GM18520 (cell line): ENCODE measurements at regions not wholly inside any gene's neighbourhood (a gene's known extent, or its start where the extent isn't known, plus 50 kb on each side); places are given as distances from the start of the nearest gene placed in this dataset.
"Not testable (repeated sequence)": the region's sequence is repeated elsewhere in the genome, so short reads cannot be mapped to it uniquely, and the experiment has no call there.

Source experiments
- ATAC-seq: cut with Tn5 transposase; IDR thresholded peaks from one replicate; pipeline ENCODE4 v1.9.1; 2021; ENCODE audit not compliant: unreplicated experiment

DNA sequence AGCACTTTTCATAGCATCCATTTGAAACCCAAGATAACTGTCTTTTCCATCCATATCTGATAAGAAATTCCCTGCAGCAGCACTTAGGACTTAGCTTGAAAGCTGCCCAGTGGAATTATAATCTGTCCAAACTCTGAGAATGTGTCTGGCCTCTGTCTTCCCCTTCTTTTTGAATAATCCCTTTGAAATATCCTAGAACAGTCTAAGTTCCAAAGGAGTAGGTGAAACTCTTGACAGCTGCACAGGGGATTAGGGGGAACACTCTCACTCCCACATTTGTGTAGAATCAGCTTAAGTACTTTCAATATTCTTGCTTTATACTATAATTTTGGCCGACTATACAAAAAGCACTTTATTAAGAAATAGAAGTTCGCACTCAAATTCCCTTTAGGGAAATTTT lies 157.7 kb downstream of the PAPSS1 start:
- ATAC-seq = no peak

DNA sequence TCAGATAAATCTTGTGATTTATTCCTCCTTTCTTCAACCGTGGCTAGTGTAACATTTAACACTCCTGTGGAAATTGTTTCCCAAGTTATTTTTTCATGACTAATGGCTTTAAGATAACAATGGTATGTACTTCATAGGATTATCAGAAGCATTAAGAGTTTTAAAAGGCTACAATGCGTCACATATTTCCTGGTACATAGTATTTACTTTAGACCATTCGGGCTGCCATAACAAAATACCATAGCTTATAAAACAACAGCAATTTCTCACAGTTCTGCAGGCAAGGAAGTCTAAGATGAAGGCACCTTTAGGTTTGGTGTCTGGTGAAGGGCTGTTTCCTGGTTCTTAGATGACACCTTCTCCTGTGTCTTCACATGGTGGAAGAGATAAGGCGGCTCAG lies 158.6 kb downstream of the PAPSS1 start:
- ATAC-seq = no peak

GRCh38 chr4:107559653-107560052 lies 160.4 kb downstream of the PAPSS1 start:
- ATAC-seq = no peak

- ATAC-seq = no peak
Measured at GRCh38 chr4:107552306-107552705, 167.7 kb downstream of the PAPSS1 start.

GRCh38 chr4:107548211-107548905 lies 171.7 kb downstream of the PAPSS1 start:
- ATAC-seq = no peak

DNA sequence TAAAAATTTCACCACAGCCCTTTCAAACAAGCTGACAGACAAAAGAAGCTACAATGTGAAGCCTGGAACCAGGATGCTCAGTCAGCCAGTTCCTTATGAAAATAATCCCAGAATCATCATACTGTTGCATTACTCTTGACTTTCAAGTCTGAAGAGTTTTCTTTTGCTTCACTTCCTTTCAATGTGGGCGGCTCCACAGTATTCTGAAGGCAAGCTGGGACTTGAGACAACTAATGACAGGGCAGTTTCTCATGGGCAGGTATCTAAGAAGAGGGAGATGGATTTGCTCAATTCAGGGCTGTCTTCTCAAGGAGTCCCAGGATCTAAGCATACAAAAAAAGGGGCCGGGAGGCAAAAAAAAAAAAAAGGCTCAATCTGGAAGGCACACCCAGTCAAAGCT lies 173.4 kb downstream of the PAPSS1 start:
- no peak for ATAC-seq

DNA sequence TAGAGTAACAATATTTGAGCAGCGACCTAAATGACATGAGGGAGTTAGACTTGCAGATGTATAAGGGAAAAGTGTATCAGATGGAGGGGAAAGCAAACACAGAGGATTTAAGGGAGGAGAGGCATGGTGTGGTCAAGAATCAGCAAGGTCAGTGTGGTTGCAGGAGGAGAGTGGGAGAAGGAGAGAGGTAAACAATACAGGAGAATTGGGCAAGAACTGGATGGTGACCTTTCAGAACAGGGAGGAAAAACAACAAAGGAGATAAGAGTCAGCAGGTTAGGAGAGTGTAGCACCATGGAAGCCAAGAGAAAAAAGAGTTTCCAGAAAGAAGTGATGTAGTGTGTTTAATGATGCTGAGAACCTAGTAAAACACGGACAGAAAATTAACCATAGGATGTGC lies 178.5 kb downstream of the PAPSS1 start:
- no peak for ATAC-seq

DNA sequence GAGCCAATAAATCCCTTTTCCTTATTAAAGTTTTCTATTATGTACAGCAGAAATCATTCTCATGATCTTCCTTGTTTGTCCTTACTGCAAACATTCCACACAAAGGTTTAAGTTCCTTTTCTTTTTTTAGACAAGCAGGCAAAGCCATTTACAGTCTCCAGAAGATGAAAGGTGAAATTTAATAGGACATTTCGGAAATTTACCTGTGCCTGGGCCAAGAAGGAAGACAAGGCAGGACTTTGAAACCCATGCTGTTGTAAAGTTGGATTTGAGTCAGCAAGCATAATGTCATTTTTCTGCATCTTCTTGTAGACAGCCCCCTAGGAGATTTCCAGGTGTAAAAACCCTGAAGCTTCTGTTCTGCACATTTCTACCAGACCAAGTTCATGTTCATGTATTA lies 188.1 kb downstream of the PAPSS1 start:
- no peak for ATAC-seq

DNA sequence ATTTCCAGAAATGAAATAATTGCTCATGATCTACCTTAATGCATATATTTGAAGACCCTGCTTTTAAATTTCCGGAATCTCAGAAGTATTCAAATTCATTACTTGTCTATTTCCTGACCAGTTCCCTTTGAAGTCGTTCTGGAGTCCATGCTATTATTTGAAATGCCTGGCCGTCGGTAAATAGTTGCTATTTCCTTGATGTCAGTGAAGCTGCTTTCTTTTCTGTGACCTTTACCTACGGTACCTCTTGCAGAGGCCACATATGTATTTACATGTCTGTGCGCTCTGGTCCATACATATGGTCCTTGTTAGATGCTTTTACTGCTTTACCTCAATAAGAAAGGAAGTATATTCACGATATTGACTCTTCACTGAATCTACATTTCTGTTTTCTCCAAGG lies 199.7 kb downstream of the PAPSS1 start:
- no peak for ATAC-seq

DNA sequence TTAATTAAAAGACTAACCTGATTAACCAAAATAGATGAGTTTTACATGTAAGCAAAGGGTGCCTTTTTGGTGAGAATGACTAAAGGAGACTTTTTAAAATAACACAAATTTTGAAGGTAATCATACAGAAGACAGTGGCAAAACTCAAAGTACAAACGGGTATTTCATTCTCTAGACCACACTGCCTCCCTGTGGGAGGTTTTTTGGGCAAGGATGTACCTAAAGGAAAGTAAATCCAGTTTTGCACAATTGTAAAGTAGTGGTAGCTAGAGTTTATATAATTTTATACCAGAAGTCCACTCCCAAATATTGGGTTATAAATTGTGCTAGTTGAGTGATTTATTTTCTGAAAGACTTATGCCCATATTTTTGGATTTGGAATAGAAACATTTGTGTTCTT lies 201.0 kb downstream of the PAPSS1 start:
- no peak for ATAC-seq

- ATAC-seq = no peak
Measured at GRCh38 chr4:107518076-107518475, 202.0 kb downstream of the PAPSS1 start.

DNA sequence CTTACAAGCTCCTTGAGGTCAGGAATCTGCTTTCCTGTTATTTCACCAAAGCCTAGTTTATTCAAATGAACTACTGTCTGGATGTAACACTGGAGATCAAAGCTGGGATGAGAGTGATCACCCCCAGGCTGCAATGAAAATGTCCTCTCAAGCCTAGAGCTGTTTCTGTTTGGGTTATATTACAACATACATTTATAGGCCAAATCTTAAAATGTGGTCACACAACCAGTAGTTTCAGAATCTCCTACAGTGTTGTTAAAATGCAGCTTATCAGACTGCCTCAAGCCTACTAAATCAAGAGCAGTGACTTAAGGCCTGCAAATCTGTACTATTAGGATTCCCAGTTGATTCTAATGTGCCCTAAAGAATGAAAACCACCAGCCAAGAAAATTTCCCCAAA lies 207.5 kb downstream of the PAPSS1 start:
- ATAC-seq = no peak

DNA sequence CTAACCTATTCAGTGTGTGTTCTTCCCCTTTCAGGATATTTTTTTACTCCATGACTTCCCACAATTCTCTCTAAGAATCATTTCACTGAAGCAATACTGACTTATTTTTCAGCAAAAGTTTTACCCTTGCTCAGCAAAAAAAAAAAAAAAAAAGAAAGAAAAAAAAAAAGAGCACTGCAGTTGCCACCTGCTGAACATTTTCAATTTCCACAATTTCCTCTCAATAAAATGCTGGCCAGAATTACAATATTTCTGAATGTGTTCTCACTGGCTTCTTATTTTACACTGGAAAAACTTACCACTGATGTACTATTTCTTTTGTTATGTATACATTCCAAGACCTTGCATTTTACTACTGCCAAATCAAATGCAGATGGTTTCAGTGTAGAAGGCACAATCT lies 210.4 kb downstream of the PAPSS1 start:
- no peak for ATAC-seq

- no peak for ATAC-seq
Measured at GRCh38 chr4:107500551-107500950, 219.5 kb downstream of the PAPSS1 start.

GRCh38 chr4:107497054-107497453 lies 223.0 kb downstream of the PAPSS1 start:
- ATAC-seq = peak; percentile 73

- no peak for ATAC-seq
Measured at GRCh38 chr4:107492566-107492965, 227.5 kb downstream of the PAPSS1 start.

DNA sequence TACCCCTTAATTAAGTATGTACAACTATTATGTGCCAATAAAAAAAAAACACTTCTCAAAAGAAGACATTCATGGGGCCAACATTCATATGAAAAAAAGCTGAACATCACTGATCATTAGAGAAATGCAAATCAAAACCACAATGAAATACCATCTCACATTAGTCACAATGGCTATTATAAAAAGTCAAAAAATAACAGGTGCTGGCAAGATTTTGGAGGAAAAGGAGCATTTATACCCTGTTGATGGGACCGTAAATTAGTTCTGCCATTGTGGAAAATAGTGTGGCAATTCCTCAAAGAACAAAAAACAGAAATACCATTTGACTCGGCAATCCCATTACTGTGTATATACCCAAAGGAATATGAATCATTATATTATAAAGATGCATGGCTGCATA lies 229.9 kb downstream of the PAPSS1 start:
- no peak for ATAC-seq

DNA sequence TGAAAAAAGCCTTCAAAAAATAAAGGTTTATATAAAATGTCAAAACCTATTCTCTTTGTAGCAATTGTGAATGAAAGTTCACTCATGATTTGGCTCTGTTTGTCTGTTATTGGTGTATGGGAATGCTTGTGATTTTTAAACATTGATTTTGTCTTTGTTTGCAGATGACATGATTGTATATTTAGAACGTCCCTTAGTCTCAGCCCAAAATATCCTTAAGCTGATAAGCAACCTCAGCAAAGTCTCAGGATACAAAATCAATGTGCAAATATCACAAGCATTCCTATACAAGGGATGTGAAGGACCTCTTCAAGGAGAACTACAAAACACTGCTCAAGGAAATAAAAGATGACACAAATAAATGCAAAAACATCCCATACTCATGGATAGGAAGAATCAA lies 236.4 kb downstream of the PAPSS1 start:
- ATAC-seq = not testable (repeated sequence)

DNA sequence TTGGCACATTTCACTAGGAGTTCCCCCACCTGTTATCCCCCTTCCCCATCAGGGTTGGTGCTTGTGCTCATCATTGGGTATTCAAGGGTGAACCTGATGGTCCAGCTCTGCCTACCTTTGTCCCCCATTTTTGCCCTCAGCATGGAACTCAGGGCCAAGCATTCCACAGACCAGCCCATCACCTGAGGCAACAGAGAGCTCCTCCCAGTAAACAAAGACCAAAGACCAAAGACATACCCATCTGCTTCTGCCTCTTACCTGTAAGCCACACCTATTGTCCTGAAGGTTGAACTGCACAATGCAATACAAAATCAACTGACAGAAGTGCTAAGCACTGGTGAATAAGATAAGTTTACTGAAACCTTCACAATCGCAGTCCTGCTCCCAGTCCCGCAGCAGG lies 237.5 kb downstream of the PAPSS1 start:
- no peak for ATAC-seq

GRCh38 chr4:107478327-107478980 lies 241.6 kb downstream of the PAPSS1 start:
- no peak for ATAC-seq

- ATAC-seq = no peak
Measured at GRCh38 chr4:107473126-107473525, 246.9 kb downstream of the PAPSS1 start.

DNA sequence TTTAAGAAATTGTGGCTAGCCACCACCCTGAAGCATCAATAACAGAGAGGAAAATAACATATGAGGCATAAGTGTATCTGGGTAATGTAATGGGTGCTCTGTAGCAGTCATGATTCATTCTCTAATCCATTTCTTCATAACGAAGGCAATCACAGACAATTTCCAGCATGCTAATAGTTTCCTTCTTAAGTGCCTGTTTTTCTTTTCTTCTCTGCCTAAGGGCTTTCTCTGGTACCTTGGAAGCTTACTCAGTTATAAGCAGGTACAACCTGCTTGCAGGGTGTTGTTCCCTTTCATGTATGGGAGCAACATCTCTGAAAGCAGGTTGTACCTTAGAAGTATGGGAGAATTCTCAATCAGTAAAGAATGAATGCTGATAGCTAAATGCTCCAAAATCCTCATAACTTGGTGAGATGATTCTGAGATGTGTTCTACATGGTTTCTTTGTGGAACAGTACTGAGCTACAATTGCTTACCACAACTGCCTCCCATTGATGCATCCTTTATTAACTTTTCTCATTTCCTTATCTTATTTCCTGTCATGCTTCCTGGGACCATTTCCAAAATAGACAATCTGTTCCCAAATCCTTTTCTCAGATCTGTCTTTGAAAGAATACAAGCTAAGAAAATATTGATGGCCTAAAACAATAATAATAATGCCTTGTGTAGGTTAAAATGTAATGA lies 247.6 kb downstream of the PAPSS1 start:
- no peak for ATAC-seq
